OCI-LY3 (cell line): ENCODE measurements at regions not wholly inside any gene's neighbourhood (a gene's known extent, or its start where the extent isn't known, plus 50 kb on each side); places are given as distances from the start of the nearest gene placed in this dataset.

Experiments
- H2AFZ ChIP-seq: fragments of 200-600, 300-600 bp; shearing (Covaris generic); 2 replicates; pipeline ENCODE4 v1.6.0; 2014; ENCODE audit warnings: antibody characterized with exemption, low read depth, low read length
- H3K27ac ChIP-seq: fragments of 200-600, 300-600 bp; sonication (generic); 2 replicates; pipeline ENCODE4 v1.5.1; 2014; ENCODE audit warnings: mild to moderate bottlenecking, low read length, moderate library complexity, mixed read lengths
- H3K27me3 ChIP-seq: fragments of 200-600, 300-600 bp; sonication (generic); 2 replicates; pipeline ENCODE4 v1.6.1; 2014; ENCODE audit warnings: low read depth, low read length, mixed read lengths
- H3K36me3 ChIP-seq: fragments of 200-600, 300-600 bp; sonication (generic); replicated peaks from 2 replicates; pipeline ENCODE3; 2014; ENCODE audit warnings: low read depth, low read length, mixed read lengths
- H3K4me1 ChIP-seq: fragments of 300-600, 200-600 bp; sonication (generic); 2 replicates; pipeline ENCODE4 v1.6.1; 2014; ENCODE audit warnings: low read length, mixed read lengths
- H3K4me2 ChIP-seq: fragments of 200-600, 300-600 bp; sonication (generic); 2 replicates; pipeline ENCODE4 v1.6.1; 2014; ENCODE audit warnings: low read length, mixed read lengths
- H3K4me3 ChIP-seq: fragments of 300-600, 200-600 bp; sonication (generic); 2 replicates; pipeline ENCODE4 v1.5.1; 2014; ENCODE audit warnings: antibody characterized with exemption, mild to moderate bottlenecking, low read length, moderate library complexity
- H3K79me2 ChIP-seq: fragments of 300-600, 200-600 bp; shearing (Covaris generic); 2 replicates; pipeline ENCODE4 v1.6.1; 2014; ENCODE audit warnings: mild to moderate bottlenecking, low read length, mixed read lengths
- H3K9ac ChIP-seq: fragments of 300-600, 200-600 bp; shearing (Covaris generic); 2 replicates; pipeline ENCODE4 v1.6.0; 2014; ENCODE audit warnings: mild to moderate bottlenecking, low read length, moderate library complexity
- H3K9me3 ChIP-seq: fragments of 200-600, 300-600 bp; shearing (Covaris generic); 2 replicates; pipeline ENCODE4 v1.6.1; 2014; ENCODE audit warnings: low read length, mixed read lengths; ENCODE audit not compliant: insufficient read depth
- H4K20me1 ChIP-seq: fragments of 200-600, 300-600 bp; sonication (generic); 2 replicates; pipeline ENCODE4 v1.6.1; 2016; ENCODE audit warnings: low read length, mixed read lengths; ENCODE audit not compliant: insufficient read depth
- CTCF ChIP-seq: fragments of 200-600, 300-600 bp; sonication (generic); IDR thresholded peaks from 2 replicates; pipeline ENCODE4 v1.5.1; 2014; ENCODE audit warnings: antibody characterized with exemption, low read length, low read depth
- EZH2phosphoT487 ChIP-seq: fragments of 200-600 bp; shearing (Covaris generic); IDR thresholded peaks from 2 replicates; pipeline ENCODE4 v1.6.1; 2018; ENCODE audit warnings: antibody characterized with exemption, mixed run types, low read depth

- H3K79me2 ChIP-seq = no peaks in the 10 kb centered on the region
- H3K4me2 ChIP-seq = no peak overlapping the region
- no peak overlapping the region for H3K4me3 ChIP-seq
- no peaks in the 10 kb centered on the region for H3K36me3 ChIP-seq
- no peaks in the 10 kb centered on the region for H3K4me1 ChIP-seq
- H2AFZ ChIP-seq = no peak overlapping the region
- H4K20me1 ChIP-seq = no peaks in the 10 kb centered on the region
- no peaks in the 10 kb centered on the region for H3K27me3 ChIP-seq
- no peak overlapping the region for H3K27ac ChIP-seq
- no peaks in the 10 kb centered on the region for H3K9me3 ChIP-seq
- H3K9ac ChIP-seq = no peak overlapping the region
- TF ChIP-seq EZH2phosphoT487 (no peak), CTCF (no peak)
Observed at GRCh38 chr13:74841651-74842050, 640.3 kb downstream of the TBC1D4 start.

- no peak overlapping the region for H3K4me2 ChIP-seq
- no peaks in the 10 kb centered on the region for H3K27me3 ChIP-seq
- TF ChIP-seq CTCF (no peak), EZH2phosphoT487 (no peak)
- H4K20me1 ChIP-seq = no peaks in the 10 kb centered on the region
- H2AFZ ChIP-seq = no peak overlapping the region
- H3K36me3 ChIP-seq = no peaks in the 10 kb centered on the region
- H3K79me2 ChIP-seq = no peaks in the 10 kb centered on the region
- H3K9me3 ChIP-seq = no peaks in the 10 kb centered on the region
- H3K4me1 ChIP-seq = no peaks in the 10 kb centered on the region
- H3K9ac ChIP-seq = no peak overlapping the region
- no peak overlapping the region for H3K4me3 ChIP-seq
- H3K27ac ChIP-seq = no peak overlapping the region
Observed at GRCh38 chr13:74841123-74841522, 640.8 kb downstream of the TBC1D4 start.

- H3K27me3 ChIP-seq = no peaks in the 10 kb centered on the region
- H3K4me1 ChIP-seq = no peaks in the 10 kb centered on the region
- no peaks in the 10 kb centered on the region for H3K36me3 ChIP-seq
- no peak for TF ChIP-seq EZH2phosphoT487
- TF ChIP-seq CTCF = no peak
- H4K20me1 ChIP-seq = no peaks in the 10 kb centered on the region
- H3K4me3 ChIP-seq = no peak overlapping the region
- no peaks in the 10 kb centered on the region for H3K9me3 ChIP-seq
- H3K4me2 ChIP-seq = no peak overlapping the region
- H3K79me2 ChIP-seq = no peaks in the 10 kb centered on the region
- H3K9ac ChIP-seq = no peak overlapping the region
- no peak overlapping the region for H3K27ac ChIP-seq
- no peak overlapping the region for H2AFZ ChIP-seq
Observed at GRCh38 chr13:74839656-74840055, 642.3 kb downstream of the TBC1D4 start.

GRCh38 chr13:74838096-74838495 is 643.9 kb downstream of the TBC1D4 start:
- Histone ChIP-seq H3K9me3 (no peaks in the 10 kb centered on the region), H3K79me2 (no peaks in the 10 kb centered on the region), H2AFZ (no peak overlapping the region), H3K9ac (no peak overlapping the region), H3K27me3 (no peaks in the 10 kb centered on the region), H4K20me1 (no peaks in the 10 kb centered on the region), H3K4me2 (no peak overlapping the region), H3K4me1 (no peaks in the 10 kb centered on the region), H3K27ac (no peak overlapping the region), H3K36me3 (no peaks in the 10 kb centered on the region), H3K4me3 (no peak overlapping the region)
- no peak for TF ChIP-seq EZH2phosphoT487
- no peak for TF ChIP-seq CTCF
